GM18873 (cell line): ENCODE measurements at regions not wholly inside any gene's neighbourhood (a gene's known extent, or its start where the extent isn't known, plus 50 kb on each side); places are given as distances from the start of the nearest gene placed in this dataset.

Experiments
- ATAC-seq: cut with Tn5 transposase; IDR thresholded peaks from one replicate; pipeline ENCODE4 v1.9.1; 2021; ENCODE audit warnings: mild to moderate bottlenecking, moderate library complexity, moderate number of reproducible peaks; ENCODE audit not compliant: unreplicated experiment, low FRiP score

DNA sequence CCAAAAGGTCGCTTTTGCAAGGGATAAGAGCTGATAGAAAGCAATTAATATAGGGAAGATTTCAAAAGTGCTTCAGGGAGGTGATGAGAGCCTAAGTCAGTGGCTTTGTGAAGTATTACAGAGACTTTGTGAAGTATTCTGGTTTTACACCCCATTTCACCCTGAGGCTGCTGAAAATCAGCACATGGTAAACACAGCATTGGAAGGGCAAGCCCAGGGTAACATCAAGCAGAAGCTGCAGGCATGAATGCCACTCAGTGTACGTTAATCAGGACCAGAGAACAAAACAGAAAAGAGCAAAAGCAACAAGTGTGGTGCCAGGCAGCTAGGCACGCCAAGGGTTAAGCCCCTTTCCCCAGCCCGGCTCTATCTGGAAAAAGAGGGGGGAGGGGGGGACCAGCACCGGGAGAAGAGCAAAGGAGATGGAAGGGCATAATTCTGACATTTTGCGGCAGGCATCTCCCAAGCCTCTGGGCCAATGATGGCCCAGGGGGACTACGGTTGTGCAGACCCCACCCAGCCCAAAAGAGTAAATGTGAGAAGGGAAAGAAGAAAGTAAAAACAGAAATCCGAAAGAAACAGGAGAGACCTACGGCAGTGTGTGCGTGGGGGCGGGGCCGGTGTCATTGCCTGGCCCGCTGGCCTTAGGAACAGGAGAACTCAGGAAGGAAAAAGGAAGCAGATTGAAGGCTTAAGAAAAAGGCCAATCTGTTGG, 58.9 kb downstream of the DHRS2 start:
- no peak for ATAC-seq

DNA sequence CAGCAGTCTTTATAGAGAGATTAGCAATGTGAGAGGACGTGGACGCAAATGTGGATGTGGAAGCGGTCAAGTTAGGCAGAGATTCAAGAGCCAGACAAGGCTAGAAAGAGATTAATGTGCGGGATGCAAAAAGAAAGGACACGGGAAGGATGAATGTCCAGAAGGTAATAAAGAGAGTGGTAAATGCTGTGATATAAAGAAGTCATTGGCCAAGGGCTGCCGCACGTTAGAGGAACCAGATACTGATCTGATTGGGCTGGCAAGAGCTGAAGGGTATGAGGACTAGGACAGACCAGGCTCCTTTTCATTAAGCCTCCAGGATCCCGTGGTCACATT, 59.5 kb downstream of the DHRS2 start:
- no peak for ATAC-seq

GRCh38 chr14:23696701-23697239, 60.6 kb downstream of the DHRS2 start:
- no peak for ATAC-seq

GRCh38 chr14:23697680-23698079, 61.5 kb downstream of the DHRS2 start:
- no peak for ATAC-seq

DNA sequence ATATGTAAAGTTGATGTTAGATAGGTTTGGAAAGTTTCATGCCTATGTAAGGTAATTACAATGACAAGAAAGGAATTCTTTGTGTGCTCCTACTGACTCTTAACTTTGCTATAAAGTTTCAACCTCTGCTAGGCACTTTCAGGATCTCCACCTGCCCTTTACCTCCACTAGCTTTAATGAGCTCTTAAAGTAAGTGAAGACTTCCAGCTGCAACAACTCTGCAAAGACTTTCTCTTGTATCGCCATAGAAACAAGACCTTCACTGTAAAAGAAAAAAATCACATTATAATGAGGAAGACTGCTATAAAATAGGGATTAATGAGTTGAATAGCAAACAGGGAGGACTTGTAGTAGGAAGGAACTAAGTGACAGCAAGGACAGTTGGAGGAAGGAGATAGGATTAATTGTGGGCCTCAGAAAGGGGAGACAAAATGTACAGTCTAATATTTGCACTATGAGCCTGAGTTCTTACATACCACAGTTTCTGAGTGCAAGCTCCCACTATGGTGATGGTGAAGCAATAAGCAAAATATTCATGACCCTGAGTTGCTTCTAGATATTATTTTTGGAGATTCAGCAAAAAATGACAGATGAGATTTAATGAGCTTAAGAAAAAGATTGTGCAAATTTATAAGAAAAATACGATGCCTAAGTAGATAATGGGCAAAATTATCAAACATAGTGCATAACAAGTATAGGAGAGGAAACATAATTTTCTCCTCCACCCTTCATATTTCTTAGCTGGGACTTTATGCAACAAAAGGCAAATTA, 66.7 kb downstream of the DHRS2 start:
- ATAC-seq = no peak

DNA sequence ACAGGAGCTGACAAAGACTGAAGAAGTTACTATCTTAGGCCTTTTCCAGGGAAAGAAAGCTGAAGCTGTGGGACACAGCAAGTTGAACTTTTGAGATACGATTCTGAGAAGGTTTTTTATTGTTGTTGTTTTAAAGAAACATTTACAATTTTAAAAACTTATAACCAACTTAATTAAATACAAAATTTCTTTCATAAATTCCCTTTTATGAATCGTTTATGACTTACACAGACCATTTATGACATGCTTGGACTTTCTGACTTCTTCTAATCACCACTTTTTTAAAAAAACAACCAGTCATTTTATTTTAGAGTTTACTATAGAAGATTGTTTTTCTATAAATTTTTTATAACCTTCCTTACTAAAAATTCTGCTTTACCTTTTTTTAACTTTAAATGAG, 68.7 kb downstream of the DHRS2 start:
- ATAC-seq = no peak

GRCh38 chr14:23707415-23707814, 71.3 kb downstream of the DHRS2 start:
- no peak for ATAC-seq

DNA sequence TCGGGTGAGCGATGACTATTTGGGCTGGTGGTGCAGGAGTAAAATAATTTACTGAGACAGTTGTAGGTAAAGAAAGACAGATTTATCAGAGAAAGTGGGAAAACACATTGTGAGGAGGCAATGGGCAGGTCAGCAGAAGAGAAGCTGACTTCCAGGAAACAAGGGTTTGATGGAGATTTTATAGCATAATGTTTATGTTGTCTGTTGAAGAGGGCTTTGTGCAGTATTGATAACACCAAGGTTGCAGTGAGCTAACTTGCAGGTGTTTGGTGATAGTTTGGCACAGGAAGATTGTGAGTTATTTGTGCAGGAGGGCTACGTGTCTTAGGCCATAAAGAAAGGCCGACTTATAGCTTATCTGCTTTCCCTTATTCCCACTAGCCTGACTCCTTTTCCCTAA, 72.2 kb downstream of the DHRS2 start:
- no peak for ATAC-seq

DNA sequence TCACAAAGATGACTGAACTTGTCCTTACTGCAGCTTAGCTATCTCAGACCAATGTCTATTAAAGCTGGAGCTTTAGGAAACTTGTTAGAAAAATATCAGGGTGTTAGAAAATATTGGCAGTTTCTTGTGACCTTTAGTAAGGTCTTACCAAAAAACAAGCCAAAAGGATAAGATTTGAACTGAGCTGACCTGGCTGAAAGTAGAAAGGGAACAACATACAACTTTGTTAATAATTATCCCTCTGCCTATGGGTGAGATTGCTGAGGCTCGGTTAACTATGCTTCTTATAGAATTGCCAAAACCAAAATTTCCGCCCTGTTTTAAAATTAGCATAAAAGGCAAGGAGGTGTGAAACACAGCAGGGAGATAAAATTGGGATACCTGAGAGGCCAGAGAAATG, 73.8 kb downstream of the DHRS2 start:
- no peak for ATAC-seq

DNA sequence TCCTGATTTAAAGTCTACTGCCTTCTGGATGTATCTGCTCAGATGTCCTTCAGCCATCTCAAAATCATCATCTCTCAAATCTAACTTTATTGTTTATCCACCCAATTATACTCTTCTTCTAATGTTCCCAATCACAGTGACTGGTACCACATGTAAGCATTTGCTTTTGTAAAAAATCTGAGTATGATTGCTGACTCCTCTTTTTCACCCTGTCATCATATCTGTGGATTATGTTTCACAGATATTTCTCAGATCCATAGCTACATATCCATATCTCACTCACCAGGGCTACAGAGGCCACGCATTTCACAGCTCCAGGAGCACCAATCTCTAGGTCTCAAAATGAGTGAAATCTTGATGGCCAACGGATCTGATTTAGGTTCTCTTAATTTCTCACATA, 76.1 kb downstream of the DHRS2 start:
- ATAC-seq = no peak

DNA sequence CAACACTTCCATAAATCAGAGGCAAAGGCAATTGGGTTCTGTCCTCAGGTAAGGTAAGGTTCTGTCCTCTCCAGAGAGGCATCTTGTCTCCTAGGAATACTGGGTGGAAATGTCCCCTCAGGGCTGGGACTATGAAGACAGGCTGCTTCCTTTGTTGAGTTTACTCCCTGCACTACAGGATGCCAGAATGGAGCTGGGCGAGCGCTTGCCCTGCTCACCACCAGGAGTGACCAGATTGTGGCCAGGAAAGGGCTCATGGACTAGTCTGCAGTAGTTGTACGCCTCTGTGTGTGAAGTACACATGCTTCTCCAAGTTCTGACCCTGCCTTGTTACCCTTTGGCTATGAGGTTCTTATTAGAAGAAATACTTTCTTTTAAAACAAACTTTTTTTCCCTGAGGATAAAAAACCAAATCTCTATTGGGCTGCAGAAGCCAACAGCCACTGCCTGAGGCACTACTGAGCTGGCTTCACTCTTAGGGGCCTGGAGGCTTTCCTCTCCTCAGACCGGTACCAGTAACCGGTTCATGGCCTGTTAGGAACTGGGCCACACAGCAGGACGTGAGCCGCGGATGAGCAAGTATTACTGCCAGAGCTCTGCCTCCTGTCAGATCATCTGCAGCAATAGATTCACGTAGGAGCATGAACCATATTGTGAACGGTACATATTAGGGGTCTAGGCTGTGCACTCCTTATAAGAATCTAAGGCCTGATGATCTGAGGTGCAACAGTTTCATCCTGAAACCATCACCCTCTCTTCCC, 83.2 kb downstream of the DHRS2 start:
- no peak for ATAC-seq

DNA sequence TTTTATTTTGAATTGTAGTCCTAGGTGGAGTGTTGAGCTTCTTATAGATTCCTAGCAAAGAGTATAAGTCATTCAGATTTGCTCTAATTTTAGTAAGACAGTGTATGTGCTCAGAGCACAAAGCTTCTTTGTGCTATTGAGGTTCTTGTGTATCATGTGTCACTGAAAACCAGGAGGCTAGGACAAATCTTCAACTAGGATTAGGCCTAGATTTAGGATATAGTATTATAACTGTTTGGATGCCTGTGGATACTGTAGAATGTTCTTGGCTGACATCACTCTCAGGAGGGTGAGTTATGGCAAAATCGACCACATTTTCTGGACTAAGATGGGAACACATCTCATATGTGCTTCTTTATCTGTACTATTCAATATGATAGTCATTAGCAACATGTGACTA, 86.5 kb downstream of the DHRS2 start:
- no peak for ATAC-seq

DNA sequence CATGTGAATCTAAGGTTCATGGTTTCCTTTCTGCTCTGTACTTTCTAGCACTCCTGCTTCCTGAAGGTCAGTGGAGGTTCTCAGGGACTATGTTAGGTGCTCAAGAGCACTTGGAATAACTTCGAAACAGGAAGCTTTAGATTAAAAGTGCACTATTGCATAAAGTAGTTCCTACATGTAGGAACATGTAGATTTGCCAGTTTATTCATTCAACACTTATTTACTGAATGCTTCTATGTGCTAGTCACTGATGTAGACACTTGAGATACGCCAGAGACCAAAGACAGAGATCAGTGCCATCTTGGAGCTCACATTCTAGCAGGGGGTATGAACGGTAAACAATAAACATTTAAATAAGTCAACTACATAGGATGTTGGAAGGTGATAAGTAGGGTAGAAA, 87.7 kb downstream of the DHRS2 start:
- ATAC-seq = no peak

DNA sequence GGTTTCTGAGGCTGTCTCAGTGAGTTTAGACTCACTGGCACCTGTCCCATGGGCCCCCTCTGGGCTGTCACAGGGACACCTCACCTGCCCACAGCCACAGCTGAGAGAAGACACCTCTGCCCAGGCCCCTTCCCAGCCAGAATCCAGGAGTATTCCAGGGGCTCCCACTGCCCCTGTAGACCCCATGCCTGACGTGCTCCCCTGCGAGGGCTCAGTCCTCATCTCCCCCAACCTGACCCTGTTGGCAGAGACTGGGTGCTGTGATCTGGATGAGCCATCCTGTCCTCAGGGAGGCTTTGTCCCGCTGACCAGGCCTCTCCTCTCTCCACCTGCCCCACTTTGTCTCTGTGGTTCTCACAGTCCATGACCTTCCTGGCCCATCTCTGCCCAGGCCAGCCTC, 89.4 kb downstream of the DHRS2 start:
- no peak for ATAC-seq

DNA sequence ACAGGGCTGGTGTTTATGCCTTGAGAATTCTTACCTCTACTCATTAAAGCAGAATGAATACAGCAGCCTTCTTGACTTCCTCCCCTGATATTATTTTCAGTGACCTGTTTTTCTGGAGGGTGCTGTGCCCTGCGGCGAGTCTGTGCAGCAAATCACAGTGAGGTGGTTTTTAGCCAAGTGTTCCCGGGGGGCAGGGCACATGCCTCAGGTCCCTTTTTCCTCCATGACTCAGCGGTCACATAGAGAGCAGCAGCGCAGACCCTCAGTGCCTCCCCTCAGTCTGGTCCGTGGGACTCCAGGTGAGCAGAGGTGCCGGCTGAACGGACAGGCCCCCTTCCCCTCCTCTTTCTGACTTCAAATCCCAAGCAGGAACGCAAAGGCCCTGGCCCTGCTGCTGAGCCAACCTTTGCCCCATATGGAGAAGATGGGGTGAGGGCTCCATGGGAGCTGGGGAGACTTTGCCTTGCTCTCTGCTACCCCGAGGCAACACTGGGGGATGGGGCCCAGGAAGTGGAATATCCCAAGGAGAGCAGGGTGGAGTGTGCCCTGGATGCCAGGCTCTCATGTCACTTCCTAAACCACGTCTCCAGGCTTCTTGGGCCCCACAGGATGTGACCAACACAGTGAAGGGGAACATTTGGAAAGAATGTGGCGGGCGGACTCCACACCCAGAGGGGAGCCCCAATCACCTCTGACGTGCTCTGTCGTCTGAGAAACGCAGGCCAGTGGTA, 90.0 kb downstream of the DHRS2 start:
- no peak for ATAC-seq

DNA sequence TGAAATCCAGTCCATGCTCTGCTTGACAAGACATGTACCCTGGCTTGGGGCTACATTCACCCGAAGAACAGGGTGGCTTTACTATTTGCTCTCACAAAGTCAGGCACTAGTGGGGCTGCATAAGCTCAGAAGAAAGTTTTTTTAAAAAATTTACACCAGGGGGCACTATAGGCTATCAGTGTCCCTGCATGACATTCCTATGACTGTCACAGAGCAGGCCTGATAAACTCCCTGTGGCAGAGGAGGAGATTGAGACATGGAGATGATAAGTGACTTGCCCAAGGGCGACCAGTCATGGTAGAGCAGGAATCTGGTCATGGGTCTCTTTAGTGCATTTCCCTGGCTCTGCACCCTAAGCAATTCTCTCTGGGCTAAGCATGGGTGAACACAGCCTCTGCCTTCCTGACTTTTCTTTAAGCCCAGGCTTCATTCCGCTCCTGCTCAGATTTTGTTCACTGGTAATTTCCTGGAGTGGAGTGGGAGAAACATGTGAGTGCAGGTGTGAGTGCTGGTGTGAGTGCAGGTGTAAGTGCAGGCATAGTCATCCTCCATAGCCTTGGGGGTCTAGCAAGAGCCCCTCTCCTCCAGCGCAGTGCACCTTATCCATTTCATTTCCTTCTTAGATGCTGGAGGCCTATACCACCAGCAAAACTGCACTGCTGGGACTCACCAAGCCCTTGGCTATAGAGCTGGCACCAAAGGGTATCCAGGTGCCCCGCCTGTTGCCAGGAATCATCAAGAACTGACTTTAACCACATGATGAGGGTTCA, 91.6 kb downstream of the DHRS2 start:
- no peak for ATAC-seq

DNA sequence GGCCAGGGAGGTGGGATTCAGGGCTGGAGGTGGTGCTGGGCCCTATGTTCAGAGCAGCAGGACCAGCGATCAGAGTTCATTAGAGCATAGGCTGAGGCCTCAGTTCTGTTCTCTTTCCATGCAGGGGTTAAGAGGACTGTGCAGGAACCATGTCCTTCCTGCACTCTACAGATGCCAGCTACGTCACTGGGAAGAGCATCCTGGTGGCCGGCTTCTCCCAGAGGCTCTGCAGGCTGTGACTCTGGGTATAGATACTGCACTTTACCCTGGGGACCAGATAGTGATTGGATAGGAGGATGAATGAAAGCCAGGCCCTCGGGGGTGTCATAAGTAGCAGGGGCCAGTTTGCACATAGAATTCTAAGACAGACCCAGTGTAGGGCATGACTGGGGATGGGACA, 92.6 kb downstream of the DHRS2 start:
- no peak for ATAC-seq

DNA sequence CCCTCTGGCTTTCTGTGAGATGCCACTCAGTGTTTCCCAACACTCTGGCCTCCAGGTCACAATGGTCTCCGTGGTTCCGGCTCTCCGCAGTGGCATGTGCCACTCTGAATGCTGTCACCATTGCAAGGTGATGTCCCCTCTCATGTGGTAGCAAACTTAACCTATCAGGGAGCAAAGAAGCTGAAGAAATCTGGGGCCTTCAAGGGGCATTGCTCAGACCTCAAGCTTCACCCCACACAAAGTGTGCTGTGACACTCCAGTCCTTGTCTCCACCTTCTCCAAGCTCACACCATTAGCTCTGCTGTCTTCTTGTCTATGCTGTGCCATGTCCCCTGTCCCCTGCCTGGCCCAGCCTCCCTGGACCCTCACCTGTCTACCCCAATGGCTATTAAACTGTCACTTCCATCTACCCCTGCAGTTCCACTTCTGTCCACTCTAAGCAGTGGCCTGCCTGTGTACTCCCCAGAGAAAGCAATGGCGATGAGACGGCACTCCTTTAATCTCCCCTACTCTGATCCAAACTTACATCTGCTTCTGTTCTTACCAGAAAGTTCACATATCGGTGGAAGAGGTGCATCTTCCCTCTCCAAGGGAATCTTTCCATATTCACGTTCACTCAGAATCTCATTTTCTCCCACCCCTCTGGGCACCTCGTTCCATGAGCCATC, 93.7 kb downstream of the DHRS2 start:
- ATAC-seq = no peak

DNA sequence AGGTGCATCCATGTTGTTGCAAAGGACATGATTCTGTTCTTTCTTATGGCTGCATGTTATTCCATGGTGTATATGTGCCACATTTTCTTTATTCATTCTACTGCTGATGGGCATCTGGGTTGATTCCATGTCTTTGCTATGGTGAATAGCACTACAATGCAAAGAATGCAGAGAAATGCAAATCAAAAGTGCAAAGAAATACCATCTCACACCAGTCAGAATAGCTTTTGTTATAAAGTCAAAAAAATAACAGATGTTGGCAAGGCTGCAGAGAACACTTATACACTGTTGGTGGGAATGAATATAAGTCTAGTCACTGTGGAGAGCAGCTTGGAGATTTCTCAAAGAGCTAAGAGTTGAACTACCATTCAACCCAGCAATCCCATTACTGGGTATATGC, 99.2 kb downstream of the DHRS2 start:
- no peak for ATAC-seq
